Colonic mucosa (tissue), 4 donors: ENCODE measurements at regions not wholly inside any gene's neighbourhood (a gene's known extent, or its start where the extent isn't known, plus 50 kb on each side); places are given as distances from the start of the nearest gene placed in this dataset.

Experiments
- DNase-seq: peaks from one replicate; pipeline ENCODE4 v3.0.0-alpha.2; 2020
- H3K27ac ChIP-seq: fragments of 200-600 bp; one replicate; pipeline ENCODE4 v1.8.0; 2021
- H3K27me3 ChIP-seq: fragments of 200-600 bp; one replicate; pipeline ENCODE4 v1.8.0; 2021
- H3K36me3 ChIP-seq: fragments of 200-600 bp; one replicate; pipeline ENCODE4 v1.8.0; 2021
- H3K4me1 ChIP-seq: fragments of 200-600 bp; one replicate; pipeline ENCODE4 v1.8.0; 2021; ENCODE audit warnings: mild to moderate bottlenecking
- H3K4me3 ChIP-seq: fragments of 200-600 bp; one replicate; pipeline ENCODE4 v1.8.0; 2021
- H3K9ac ChIP-seq, 2 donors: one replicate each; pipeline ENCODE4 v1.7.0; 2013; ENCODE audit warnings: control low read depth in 2 of 2, low read depth in 2 of 2, low read length in 2 of 2
- H3K9me3 ChIP-seq: fragments of 200-600 bp; one replicate; pipeline ENCODE4 v1.8.0; 2021
- CTCF ChIP-seq: fragments of 200-600 bp; IDR thresholded peaks from one replicate; pipeline ENCODE4 v1.8.0; 2022; ENCODE audit warnings: antibody characterized with exemption, mild to moderate bottlenecking
- intact Hi-C: fragments of 100-400 bp; cut with DNase I; formaldehyde crosslinking; loops from one replicate; pipeline ENCODE4 v1.14.1; 2022
- donor health status: healthy.
- donor health status: DM: no; HTN: no; CAD: no.
- donor health status: DM: no; HTN: no; CAD: no.

GRCh38 chr13:53507741-53508140, 479.1 kb downstream of the OLFM4 start:
- Histone ChIP-seq H3K27me3 (no peaks in the 10 kb centered on the region), H3K27ac (no peak overlapping the region), H3K36me3 (no peaks in the 10 kb centered on the region), H3K4me1 (no peaks in the 10 kb centered on the region), H3K9me3 (no peaks in the 10 kb centered on the region), H3K9ac (no peak overlapping the region), H3K4me3 (no peak overlapping the region)
- TF ChIP-seq CTCF: no peak
- intact Hi-C loops: no loop called here
- DNase-seq: no peak

GRCh38 chr13:53512635-53513034, 484.0 kb downstream of the OLFM4 start:
- H3K9me3 ChIP-seq: no peaks in the 10 kb centered on the region
- TF ChIP-seq CTCF: no peak
- intact Hi-C loops: no loop called here

GRCh38 chr13:53513226-53513625, 484.6 kb downstream of the OLFM4 start:
- no peak overlapping the region for H3K27ac ChIP-seq
- intact Hi-C loops: no loop called here
- H3K4me3 ChIP-seq: no peak overlapping the region

More at GRCh38 chr13:53512635-53513034, 484.0 kb downstream of the OLFM4 start:
- H3K27ac ChIP-seq: no peak overlapping the region
- no peak overlapping the region for H3K9ac ChIP-seq
- no peak overlapping the region for H3K4me3 ChIP-seq
- H3K4me1 ChIP-seq: no peaks in the 10 kb centered on the region
- no peaks in the 10 kb centered on the region for H3K27me3 ChIP-seq
- no peak for DNase-seq
- H3K36me3 ChIP-seq: no peaks in the 10 kb centered on the region

GRCh38 chr13:53520132-53520531, 491.5 kb downstream of the OLFM4 start:
- H3K36me3 ChIP-seq: no peaks in the 10 kb centered on the region
- H3K9ac ChIP-seq: no peak overlapping the region
- no peak overlapping the region for H3K27ac ChIP-seq
- DNase-seq: no peak
- no peaks in the 10 kb centered on the region for H3K4me1 ChIP-seq
- TF ChIP-seq CTCF: no peak
- no peak overlapping the region for H3K4me3 ChIP-seq
- no peaks in the 10 kb centered on the region for H3K9me3 ChIP-seq
- H3K27me3 ChIP-seq: no peaks in the 10 kb centered on the region
- intact Hi-C loops: no loop called here

More at GRCh38 chr13:53513226-53513625, 484.6 kb downstream of the OLFM4 start:
- DNase-seq: no peak
- Histone ChIP-seq H3K9ac (no peak overlapping the region), H3K4me1 (no peaks in the 10 kb centered on the region), H3K36me3 (no peaks in the 10 kb centered on the region), H3K9me3 (no peaks in the 10 kb centered on the region), H3K27me3 (no peaks in the 10 kb centered on the region)
- TF ChIP-seq CTCF: no peak

GRCh38 chr13:53522034-53522433, 493.4 kb downstream of the OLFM4 start:
- intact Hi-C loops: no loop called here
- H3K4me1 ChIP-seq: no peaks in the 10 kb centered on the region
- TF ChIP-seq CTCF: no peak
- H3K36me3 ChIP-seq: no peaks in the 10 kb centered on the region
- no peaks in the 10 kb centered on the region for H3K9me3 ChIP-seq
- no peak for DNase-seq
- no peak overlapping the region for H3K27ac ChIP-seq
- no peak overlapping the region for H3K9ac ChIP-seq
- H3K27me3 ChIP-seq: no peaks in the 10 kb centered on the region
- H3K4me3 ChIP-seq: no peak overlapping the region

- Histone ChIP-seq H3K27me3 (no peaks in the 10 kb centered on the region), H3K27ac (no peak overlapping the region), H3K4me1 (no peaks in the 10 kb centered on the region), H3K4me3 (no peak overlapping the region), H3K9ac (no peak overlapping the region), H3K9me3 (no peaks in the 10 kb centered on the region), H3K36me3 (no peaks in the 10 kb centered on the region)
- DNase-seq: no peak
- no peak for TF ChIP-seq CTCF
- intact Hi-C loops: no loop called here
These were observed 509.0 kb downstream of the OLFM4 start for GRCh38 chr13:53537586-53537985.
